Hematopoietic multipotent progenitor cell treated with erythropoietin and hydrocortisone succinate and interleukin-3 and kit ligand, for 6 days (in vitro differentiated cells): ENCODE measurements at regions not wholly inside any gene's neighbourhood (a gene's known extent, or its start where the extent isn't known, plus 50 kb on each side); places are given as distances from the start of the nearest gene placed in this dataset.
A peak's percentile ranks its signal among the peaks of the same experiment; 100 is the strongest.

ENCODE experiments used
- DNase-seq: peaks from one replicate; pipeline ENCODE4 v3.0.0-alpha.2; 2015

DNA sequence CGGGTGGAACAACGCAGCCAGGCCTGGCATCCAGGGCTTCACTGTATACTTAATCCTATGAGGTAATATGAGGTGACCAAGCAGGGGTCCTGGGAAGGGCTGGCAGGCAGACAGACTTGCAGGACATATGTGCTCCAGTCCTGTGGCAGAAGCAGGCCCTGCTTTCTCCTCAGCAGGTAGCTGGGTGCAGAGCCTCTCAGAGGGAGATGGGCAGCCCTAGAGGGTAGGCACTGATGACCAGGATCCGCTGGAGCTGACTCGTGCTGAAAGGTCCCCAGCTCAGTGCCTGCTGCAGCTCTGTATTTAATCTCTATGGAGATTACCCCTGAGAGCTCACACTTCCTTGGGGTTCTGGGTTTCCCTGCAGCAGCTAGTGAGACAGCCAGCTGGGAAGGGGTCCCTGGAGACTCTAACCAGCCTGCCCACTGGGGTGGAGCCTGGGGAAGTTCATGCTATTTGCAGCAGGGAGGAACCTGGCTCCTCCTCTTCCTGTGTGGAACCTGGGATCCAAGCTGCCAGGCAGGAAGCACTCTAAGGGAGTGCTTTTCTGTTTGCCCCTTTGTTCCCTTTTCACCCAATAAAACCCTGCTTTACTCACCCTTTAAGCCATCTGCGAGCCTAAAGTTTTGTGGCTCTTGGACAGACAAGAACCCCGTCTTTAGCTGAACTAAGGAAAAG is 339.2 kb downstream of the DCAF12L2 start:
- no peak for DNase-seq

DNA sequence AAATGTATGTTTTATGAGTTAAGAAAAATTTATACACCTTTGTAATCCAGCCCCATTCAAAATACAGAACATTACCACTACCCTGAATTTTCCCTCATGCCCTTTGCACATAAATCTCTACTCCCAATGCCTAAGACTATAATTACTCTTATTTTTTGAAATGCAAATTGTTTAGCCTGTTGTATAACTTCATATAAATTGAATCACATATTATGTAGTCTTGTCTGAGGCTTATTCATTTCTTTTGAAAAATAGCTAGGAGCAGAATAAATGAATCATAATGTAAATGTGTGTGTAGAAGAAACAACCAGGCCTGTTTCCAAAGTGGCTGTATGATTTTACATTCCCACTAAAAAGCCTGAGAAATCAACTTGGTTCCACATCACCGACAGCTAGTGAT is 319.8 kb downstream of the DCAF12L2 start:
- no peak for DNase-seq

- no peak for DNase-seq
Measured at GRCh38 chrX:125850693-125851092, 315.4 kb downstream of the DCAF12L2 start.

- DNase-seq, result no peak
Measured at GRCh38 chrX:125883169-125883568, 282.9 kb downstream of the DCAF12L2 start.

DNA sequence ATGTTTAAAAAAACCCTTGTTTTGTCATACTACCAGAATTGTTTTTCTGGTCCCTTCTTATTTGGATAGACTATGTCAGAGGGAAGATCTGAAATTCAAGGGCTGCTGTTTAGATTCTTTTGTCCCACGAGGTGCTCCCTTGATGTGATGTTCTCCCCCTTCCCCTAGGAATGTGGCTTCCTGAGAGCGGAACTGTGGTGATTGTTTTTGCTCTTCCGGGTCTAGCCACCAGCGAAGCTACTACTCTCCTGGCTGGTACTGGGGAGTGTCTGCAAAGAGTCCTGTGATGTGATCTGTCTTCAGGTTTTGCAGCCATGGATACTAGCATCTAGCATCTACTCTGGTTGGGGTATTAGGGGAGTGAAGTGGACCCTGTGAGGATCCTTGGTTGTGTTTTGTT is 271.1 kb downstream of the DCAF12L2 start:
- DNase-seq, result no peak

DNA sequence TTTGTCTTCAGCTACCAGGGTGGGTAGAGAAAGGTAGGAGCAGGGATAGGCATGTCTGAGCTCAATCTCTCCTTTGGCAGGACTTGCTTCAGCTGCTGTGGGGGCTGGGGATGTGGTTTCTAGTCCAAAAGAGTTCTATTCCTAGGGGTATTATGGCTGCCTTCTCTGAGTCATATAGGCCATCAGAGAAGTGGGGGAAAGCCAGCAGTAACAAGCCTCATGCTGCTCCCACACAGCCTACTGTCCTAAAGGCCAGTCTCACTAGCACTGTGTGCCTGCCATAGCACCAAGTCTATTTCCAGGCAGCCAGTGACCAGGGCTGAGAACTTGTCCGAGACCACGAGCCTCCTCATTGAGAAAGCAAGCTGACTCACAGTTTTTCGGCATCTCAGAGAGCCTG is 270.6 kb downstream of the DCAF12L2 start:
- no peak for DNase-seq

DNA sequence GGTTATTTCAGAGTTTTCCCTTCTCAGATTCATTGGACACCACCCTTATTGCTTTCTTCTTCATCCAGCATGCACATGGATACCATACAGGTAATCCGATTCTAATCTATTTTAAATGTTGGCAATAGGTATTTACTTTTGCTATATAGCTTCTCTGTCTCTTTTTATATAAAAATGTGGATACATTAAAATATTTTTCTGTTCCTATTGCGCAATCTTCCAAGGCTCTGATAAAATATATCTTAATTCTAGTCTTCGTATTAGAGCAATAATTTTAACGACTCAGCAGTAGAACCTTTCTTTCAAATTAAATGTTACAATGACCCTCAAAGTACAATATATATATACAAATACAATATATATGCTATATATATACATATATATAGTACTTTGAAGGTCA is 239.8 kb downstream of the DCAF12L2 start:
- no peak for DNase-seq

DNA sequence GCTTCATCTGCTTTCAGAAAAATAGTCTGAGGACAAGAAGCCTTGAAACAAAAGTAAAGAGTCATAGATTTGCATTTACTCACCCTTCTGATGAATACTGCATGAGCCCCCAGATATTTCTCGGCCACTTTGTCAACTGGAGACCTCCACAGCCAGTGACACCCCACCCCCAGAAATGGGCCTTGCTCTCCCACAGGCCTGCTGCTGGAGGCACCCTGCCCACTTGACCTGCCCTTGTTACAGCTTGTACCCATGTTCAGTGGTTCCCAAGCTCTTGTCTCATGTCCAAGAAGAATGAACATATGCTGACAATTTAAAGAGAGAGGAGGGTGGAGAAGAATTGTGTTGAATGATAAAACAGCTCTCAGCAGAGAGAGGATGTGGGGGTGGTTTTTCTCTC is 225.1 kb downstream of the DCAF12L2 start:
- DNase-seq, result no peak

GRCh38 chrX:125947501-125947900 is 218.6 kb downstream of the DCAF12L2 start:
- no peak for DNase-seq

DNA sequence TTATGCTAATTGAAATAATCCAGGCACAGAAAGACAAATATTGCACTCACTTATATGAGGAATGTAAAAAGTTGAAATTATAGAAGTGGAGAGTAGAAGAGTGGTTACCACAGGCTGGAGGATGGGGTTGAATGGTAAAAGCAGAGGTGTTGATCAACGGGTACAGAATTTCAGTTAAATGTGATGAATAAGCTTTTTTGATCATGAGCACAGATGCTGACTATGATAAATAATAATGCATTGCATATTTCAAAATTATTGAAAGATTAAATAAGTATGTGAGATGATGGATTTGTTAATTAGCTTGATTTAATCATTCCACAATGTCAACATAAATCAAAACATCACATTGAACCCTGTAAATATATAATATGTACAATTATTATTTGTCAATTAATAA is 213.1 kb downstream of the DCAF12L2 start:
- no peak for DNase-seq

GRCh38 chrX:125953814-125954213 is 212.3 kb downstream of the DCAF12L2 start:
- DNase-seq, result no peak

DNA sequence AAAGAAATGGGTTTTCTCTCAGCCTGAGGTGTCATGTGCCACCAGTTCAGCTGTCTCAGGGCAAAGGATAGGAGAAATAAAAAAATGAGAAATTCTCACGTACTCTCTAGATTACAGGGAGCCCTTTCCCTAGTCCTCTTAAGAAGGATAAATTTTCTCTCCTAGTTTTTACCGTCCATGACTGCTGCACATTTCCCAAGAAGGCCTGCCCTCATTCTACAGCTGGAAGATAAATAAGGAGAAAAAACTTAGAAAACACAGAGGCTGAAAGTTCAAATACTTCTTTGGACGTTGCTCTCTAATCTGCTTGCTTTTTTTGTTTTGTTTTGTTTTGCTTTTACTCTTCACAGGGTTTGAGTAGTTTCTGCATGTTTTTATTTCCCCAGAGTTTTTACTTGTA is 211.9 kb downstream of the DCAF12L2 start:
- no peak for DNase-seq

- DNase-seq, result no peak
Measured at GRCh38 chrX:125977851-125978250, 188.2 kb downstream of the DCAF12L2 start.

DNA sequence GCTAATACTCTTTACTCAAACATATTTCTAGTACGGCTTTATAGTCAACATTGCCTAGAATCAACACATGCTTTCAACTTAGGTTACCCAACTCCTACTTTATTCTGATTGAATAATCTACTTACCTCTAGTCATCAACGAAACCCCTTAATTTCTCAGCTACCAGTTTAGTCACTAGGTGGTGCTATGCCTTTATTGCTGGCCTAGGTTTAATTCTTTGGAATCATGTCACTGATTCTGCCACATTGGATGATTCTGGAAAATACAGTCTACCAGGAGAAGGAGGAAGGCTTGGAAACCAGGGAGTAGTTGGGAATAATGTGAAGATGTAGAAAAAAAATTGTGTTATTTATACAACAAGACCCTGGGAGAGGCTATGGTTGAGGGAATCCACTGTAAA is 167.7 kb downstream of the DCAF12L2 start:
- DNase-seq, result peak; percentile 12

DNA sequence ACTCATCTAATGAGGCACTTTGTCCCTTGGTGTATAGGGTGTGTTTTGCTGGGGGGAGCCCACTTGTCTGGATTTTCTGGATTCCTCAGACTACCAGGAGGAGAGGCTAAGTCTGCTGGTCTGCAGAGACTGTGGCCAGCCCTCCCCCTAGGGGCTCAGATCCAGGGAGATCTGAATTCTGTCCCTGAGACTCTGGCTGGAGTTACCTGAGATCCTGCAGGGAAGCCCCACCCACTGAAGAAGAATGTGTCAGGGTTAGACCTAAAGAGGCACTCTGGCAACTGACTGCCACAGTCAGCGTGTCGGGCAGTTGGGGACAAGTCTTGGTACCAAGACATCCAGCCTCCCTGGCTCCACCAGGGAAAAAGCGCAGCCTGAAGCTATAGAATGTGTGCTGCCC is 138.9 kb downstream of the DCAF12L2 start:
- no peak for DNase-seq

- DNase-seq, result no peak
Measured at GRCh38 chrX:126030021-126030420, 136.1 kb downstream of the DCAF12L2 start.

- DNase-seq, result no peak
Measured at GRCh38 chrX:126063984-126064383, 102.1 kb downstream of the DCAF12L2 start.

GRCh38 chrX:126064901-126065541 is 101.1 kb downstream of the DCAF12L2 start:
- no peak for DNase-seq

GRCh38 chrX:126065901-126066660 is 100.0 kb downstream of the DCAF12L2 start:
- DNase-seq, result no peak
